ENCODE measurements at regions not wholly inside any gene's neighbourhood (a gene's known extent, or its start where the extent isn't known, plus 50 kb on each side); places are given as distances from the start of the nearest gene placed in this dataset.

- no peak for DNase-seq (ENCODE audit: low read depth)
- H3K4me3 ChIP-seq (ENCODE audit: low read depth, low read length), result no peak overlapping the region
- TF ChIP-seq CTCF (conservative IDR thresholded peaks at IDR 0.05; ENCODE audit: low read depth, low read length), result no peak
Measured at GRCh38 chr16:79982361-79982760, 381.8 kb upstream of the MAF start.

- no peak overlapping the region for H3K4me3 ChIP-seq (ENCODE audit: low read depth, low read length)
- no peak for TF ChIP-seq CTCF (conservative IDR thresholded peaks at IDR 0.05; ENCODE audit: low read depth, low read length)
Measured at GRCh38 chr16:79981814-79982213, 381.3 kb upstream of the MAF start.

GRCh38 chr16:79980650-79981521 lies 380.3 kb upstream of the MAF start:
- no peak overlapping the region for H3K4me3 ChIP-seq (ENCODE audit: low read depth, low read length)
- TF ChIP-seq CTCF (conservative IDR thresholded peaks at IDR 0.05; ENCODE audit: low read depth, low read length), result no peak
- DNase-seq (ENCODE audit: low read depth), result no peak

More at GRCh38 chr16:79981814-79982213, 381.3 kb upstream of the MAF start:
- no peak for DNase-seq (ENCODE audit: low read depth)

- no peak for TF ChIP-seq CTCF (conservative IDR thresholded peaks at IDR 0.05; ENCODE audit: low read depth, low read length)
- no peak for DNase-seq (ENCODE audit: low read depth)
Measured at GRCh38 chr16:79977940-79978836, 377.7 kb upstream of the MAF start.

GRCh38 chr16:79973320-79973719 lies 372.8 kb upstream of the MAF start:
- no peak overlapping the region for H3K4me3 ChIP-seq (ENCODE audit: low read depth, low read length)
- DNase-seq (ENCODE audit: low read depth), result no peak
- TF ChIP-seq CTCF (conservative IDR thresholded peaks at IDR 0.05; ENCODE audit: low read depth, low read length), result no peak

More at GRCh38 chr16:79977940-79978836, 377.7 kb upstream of the MAF start:
- H3K4me3 ChIP-seq (ENCODE audit: low read depth, low read length), result no peak overlapping the region

GRCh38 chr16:79972053-79972704 lies 371.6 kb upstream of the MAF start:
- no peak overlapping the region for H3K4me3 ChIP-seq (ENCODE audit: low read depth, low read length)
- TF ChIP-seq CTCF (conservative IDR thresholded peaks at IDR 0.05; ENCODE audit: low read depth, low read length), result no peak
- DNase-seq (ENCODE audit: low read depth), result peak; percentile 5
